Glutamatergic neuron (in vitro differentiated cells): ENCODE measurements at regions not wholly inside any gene's neighbourhood (a gene's known extent, or its start where the extent isn't known, plus 50 kb on each side); places are given as distances from the start of the nearest gene placed in this dataset.

Experiments
- DNase-seq: peaks from one replicate; pipeline ENCODE4 v3.0.0; 2022
- H3K27ac Mint-ChIP-seq: one replicate; pipeline ENCODE4 v1.8.0; 2020; ENCODE audit warnings: mild to moderate bottlenecking, mixed read lengths, inconsistent platforms; ENCODE audit not compliant: unreplicated experiment
- H3K27me3 Mint-ChIP-seq: one replicate; pipeline ENCODE4 v1.8.0; 2020; ENCODE audit warnings: mild to moderate bottlenecking, moderate library complexity, mixed read lengths, inconsistent platforms; ENCODE audit not compliant: unreplicated experiment
- H3K36me3 Mint-ChIP-seq: one replicate; pipeline ENCODE4 v1.8.0; 2020; ENCODE audit warnings: mild to moderate bottlenecking, mixed read lengths, inconsistent platforms; ENCODE audit not compliant: unreplicated experiment
- H3K4me1 Mint-ChIP-seq: one replicate; pipeline ENCODE4 v1.8.0; 2020; ENCODE audit warnings: mild to moderate bottlenecking, low read depth, mixed read lengths, inconsistent platforms; ENCODE audit not compliant: unreplicated experiment
- H3K4me3 Mint-ChIP-seq: one replicate; pipeline ENCODE4 v1.8.0; 2020; ENCODE audit warnings: mild to moderate bottlenecking, mixed read lengths, inconsistent platforms; ENCODE audit not compliant: unreplicated experiment
- H3K9me3 Mint-ChIP-seq: one replicate; pipeline ENCODE4 v1.8.0; 2020; ENCODE audit warnings: mild to moderate bottlenecking, moderate library complexity, mixed read lengths, inconsistent platforms; ENCODE audit not compliant: unreplicated experiment
- CTCF ChIP-seq: fragments of 200-600 bp; sonication (generic); IDR thresholded peaks from one replicate; pipeline ENCODE4 v1.5.0; 2021; ENCODE audit not compliant: partially characterized antibody, unreplicated experiment

DNA sequence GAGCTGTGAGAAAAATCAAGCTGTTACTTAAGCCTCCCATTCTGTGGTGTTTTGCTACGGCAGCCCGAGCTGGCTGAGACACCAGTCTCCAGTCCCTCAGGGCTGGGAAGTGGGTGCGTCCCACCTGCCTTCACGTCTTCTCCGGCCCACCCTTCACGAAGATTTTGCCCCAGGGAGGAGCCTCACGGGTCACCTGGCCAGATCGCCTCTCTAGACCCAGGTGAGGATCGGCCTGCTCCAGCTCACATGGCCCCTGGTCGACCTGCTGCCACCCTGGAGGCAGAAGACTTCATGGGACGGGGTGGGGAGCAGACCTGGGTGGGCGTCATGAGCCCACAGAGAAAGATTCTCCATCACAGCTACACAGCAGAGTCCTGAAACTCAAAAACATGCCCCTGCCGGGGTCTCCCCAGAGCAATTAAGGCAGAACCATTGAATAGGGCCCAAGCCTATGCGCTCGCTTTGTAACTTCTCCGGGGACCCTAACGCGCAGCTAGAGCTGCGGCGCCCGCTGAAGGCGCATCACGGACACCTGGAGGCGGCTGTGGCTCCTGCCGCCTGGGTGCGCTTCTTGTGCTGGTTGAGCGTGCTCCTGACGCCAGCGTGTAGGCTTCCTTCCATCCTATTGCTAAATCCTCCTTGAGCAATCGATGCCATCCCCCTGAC lies 92.6 kb upstream of the ALDH1A3 start:
- no peak for DNase-seq
- no peak overlapping the region for H3K27ac Mint-ChIP-seq
- peaks cover 3% of the 10 kb centered on the region for H3K9me3 Mint-ChIP-seq
- H3K36me3 Mint-ChIP-seq, result no peaks in the 10 kb centered on the region
- TF ChIP-seq CTCF, result no peak
- H3K27me3 Mint-ChIP-seq, result peaks cover 2% of the 10 kb centered on the region
- H3K4me1 Mint-ChIP-seq, result peaks cover 2% of the 10 kb centered on the region
- H3K4me3 Mint-ChIP-seq, result no peak overlapping the region

DNA sequence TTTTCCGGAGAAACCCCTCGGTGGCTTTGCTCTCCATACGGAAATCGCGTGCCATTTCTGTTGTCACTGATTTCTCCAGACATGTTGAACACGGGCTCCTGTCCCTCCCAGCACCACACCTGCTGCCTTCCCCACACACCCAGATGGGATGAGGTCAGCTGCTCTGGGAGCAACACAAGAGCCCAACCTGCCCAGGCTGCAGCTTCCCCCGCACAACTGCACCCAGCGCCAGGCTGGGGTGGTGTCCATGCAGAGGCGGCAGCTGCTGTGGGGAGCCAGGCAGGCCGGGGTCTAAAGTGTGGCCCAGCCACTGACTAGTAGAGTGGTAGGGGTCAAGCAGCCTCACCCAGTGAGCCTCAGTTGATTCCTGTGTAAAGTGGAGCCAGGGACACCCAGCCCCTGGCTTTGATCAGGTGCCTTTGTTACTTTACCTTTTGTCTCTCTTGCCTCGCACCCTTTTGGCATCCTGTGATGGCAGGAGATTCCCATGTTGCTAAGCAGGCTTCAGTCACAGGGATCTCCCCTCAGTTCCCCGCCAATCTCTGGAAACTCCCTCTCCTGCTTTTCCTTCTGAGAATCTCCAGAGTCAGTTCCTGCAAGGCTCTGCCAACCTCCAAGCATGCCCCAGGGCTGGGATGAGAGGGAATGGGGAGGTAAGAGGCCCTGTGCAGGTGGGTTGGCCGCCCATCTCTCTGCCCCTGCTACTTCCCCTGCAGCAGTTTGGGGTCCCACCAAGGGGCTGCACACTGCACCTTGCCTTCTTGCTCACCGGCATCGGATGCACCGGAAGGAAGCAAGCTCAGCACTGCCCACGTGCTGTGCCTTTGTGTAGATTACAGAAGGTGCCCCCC lies 91.8 kb upstream of the ALDH1A3 start:
- Mint-ChIP-seq H3K9me3 (peaks cover 3% of the 10 kb centered on the region), H3K4me1 (peaks cover 2% of the 10 kb centered on the region), H3K27ac (no peak overlapping the region), H3K27me3 (peaks cover 2% of the 10 kb centered on the region), H3K4me3 (no peak overlapping the region), H3K36me3 (no peaks in the 10 kb centered on the region)
- no peak for DNase-seq
- TF ChIP-seq CTCF, result no peak

DNA sequence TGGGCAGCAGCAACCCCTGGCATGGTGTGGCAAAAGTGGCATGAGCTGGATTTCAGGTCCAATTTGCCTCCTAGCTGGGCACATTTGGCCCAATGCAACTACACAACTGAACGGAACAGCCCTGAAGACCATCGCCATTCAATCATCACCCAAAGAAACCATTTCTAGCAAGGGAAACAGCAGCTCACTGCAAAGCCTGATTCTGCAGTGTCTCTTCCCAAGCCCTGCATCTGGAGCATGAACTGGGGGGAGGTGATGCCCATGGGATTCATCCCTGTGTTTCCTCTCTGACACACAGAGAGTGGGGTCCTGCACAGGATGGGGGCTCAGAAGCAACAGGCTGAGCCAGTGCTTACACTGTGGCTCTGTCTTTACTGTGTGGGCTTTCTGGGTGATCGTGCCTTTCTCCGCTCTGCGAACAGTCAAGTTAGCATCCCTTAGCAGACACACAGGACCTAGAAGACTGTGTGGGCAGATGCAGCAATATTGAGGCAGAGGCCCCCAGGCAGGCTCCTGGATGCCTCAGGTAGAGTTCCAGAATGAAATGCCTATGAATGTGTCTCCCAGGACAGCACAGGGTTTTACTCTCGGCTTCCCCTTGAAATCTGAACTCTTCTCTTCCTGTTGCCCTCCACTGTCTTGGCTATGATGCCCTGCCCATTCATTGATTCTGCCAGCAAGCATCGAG lies 91.1 kb upstream of the ALDH1A3 start:
- Mint-ChIP-seq H3K27ac (no peak overlapping the region), H3K27me3 (peaks cover 2% of the 10 kb centered on the region), H3K9me3 (peaks cover 3% of the 10 kb centered on the region), H3K36me3 (no peaks in the 10 kb centered on the region), H3K4me3 (no peak overlapping the region), H3K4me1 (peaks cover 2% of the 10 kb centered on the region)
- DNase-seq, result no peak
- TF ChIP-seq CTCF, result no peak

GRCh38 chr15:100790786-100791265 lies 88.8 kb upstream of the ALDH1A3 start:
- no peak for TF ChIP-seq CTCF
- DNase-seq, result no peak
- H3K27ac Mint-ChIP-seq, result no peak overlapping the region
- H3K9me3 Mint-ChIP-seq, result peaks cover 3% of the 10 kb centered on the region
- H3K27me3 Mint-ChIP-seq, result no peaks in the 10 kb centered on the region
- H3K4me1 Mint-ChIP-seq, result no peaks in the 10 kb centered on the region
- H3K4me3 Mint-ChIP-seq, result no peak overlapping the region
- H3K36me3 Mint-ChIP-seq, result peaks cover 8% of the 10 kb centered on the region

GRCh38 chr15:100794008-100794407 lies 85.6 kb upstream of the ALDH1A3 start:
- H3K27ac Mint-ChIP-seq, result no peak overlapping the region
- no peak overlapping the region for H3K4me3 Mint-ChIP-seq

More at GRCh38 chr15:100794008-100794407, 85.6 kb upstream of the ALDH1A3 start:
- no peak for TF ChIP-seq CTCF
- no peak for DNase-seq
- H3K4me1 Mint-ChIP-seq, result no peaks in the 10 kb centered on the region
- H3K9me3 Mint-ChIP-seq, result peaks cover 3% of the 10 kb centered on the region
- H3K36me3 Mint-ChIP-seq, result peaks cover 8% of the 10 kb centered on the region
- H3K27me3 Mint-ChIP-seq, result no peaks in the 10 kb centered on the region
